NCI-H2107 (cell line): ENCODE measurements at regions not wholly inside any gene's neighbourhood (a gene's known extent, or its start where the extent isn't known, plus 50 kb on each side); places are given as distances from the start of the nearest gene placed in this dataset.
A peak's percentile ranks its signal among the peaks of the same experiment; 100 is the strongest.

Experiments
- DNase-seq: peaks from one replicate; lab custom pipeline; 2025; lab: John Stamatoyannopoulos, UW

DNA sequence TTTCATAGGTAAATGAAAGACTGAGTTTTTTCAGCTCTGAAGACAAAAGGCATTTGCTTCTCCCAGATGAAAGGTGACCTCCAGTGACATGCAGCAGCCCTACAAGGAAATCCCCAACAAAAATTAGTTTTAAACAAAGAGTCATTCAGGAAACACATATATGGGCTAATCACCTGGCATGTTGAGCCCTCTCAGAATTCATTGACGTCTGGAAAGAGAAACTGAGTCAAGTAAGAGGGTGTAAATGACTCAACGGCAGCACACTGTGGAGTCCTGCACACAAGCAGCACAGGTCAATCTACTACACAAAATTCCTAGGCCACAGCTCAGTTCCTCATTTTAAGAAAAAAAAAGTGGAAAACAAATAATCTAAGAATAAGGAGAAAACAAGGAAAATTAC, 592.3 kb downstream of the EPHA7 start:
- no peak for DNase-seq

DNA sequence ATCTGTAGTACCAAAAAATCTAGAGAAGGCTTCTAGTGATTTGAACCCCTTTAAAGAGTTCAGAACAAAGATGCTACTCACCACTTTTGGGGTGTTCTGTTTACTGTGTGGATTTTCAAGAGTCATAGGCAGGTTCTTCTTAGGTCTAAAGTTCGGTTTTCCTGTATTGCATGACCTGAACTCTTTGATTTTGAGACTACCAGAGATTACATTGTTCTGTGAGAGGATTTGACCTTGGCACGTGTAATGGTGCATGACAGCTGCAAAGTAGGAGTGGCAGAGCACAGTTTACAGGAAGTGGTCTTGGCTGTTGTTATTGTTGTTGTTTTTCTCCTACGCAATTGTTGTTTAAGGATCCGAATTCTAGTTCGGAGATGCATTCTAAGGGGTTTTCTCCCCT, 592.7 kb downstream of the EPHA7 start:
- DNase-seq = no peak

- DNase-seq = no peak
Measured at GRCh38 chr6:92822222-92822621, 597.1 kb downstream of the EPHA7 start.

DNA sequence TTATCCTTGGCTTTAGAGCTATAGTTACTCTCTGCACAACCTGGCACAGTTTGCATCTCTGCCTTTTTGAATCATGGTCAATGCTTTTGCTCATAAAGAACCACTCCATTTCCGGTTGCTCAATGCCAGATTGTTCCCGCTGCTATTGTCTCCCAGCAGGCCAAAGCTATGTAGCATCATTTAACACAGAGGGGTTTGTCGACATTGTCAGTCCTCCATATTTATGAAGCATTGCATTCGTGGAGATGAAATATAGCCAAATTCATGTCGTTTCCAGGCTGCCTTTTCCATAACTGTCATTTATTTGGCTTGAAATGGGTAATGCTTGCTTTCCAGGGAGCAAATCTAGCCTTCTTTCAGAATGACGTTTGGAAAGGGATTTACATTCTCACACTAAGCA, 598.8 kb downstream of the EPHA7 start:
- DNase-seq = no peak

- DNase-seq = no peak
Measured at GRCh38 chr6:92810913-92811312, 608.4 kb downstream of the EPHA7 start.

GRCh38 chr6:92806254-92806653, 613.1 kb downstream of the EPHA7 start:
- DNase-seq = no peak

- DNase-seq = no peak
Measured at GRCh38 chr6:92791403-92791802, 628.0 kb downstream of the EPHA7 start.

GRCh38 chr6:92790381-92790780, 629.0 kb downstream of the EPHA7 start:
- DNase-seq = no peak

- DNase-seq = no peak
Measured at GRCh38 chr6:92784235-92784634, 635.1 kb downstream of the EPHA7 start.

GRCh38 chr6:92779746-92780145, 639.6 kb downstream of the EPHA7 start:
- peak; percentile 16 for DNase-seq

DNA sequence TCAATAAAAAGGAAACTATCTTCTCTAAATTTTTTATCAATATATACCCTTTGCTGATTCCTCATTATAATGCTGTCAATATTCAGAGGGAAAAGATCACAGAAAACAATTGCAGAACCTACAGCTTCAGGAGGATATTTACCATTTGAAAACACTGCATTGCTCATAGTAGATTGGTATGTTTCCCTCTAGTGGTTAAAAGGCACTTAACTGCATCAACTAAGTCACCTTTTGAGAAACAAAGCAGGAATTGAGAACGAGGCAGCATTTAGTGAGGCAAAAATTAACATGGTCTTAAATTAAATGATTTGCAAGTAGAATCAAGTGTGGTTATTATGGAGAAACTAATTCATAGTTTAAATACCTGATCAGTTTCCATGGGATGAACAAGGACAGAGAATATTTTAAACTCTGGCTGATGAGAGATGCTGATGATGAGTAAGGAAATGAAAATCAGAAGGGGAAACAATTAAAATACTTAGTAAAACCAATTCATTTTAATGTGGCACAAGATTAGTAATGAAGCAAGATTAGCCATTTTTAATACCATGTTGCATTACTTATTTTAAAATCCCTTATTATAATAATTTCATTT, 642.1 kb downstream of the EPHA7 start:
- no peak for DNase-seq

DNA sequence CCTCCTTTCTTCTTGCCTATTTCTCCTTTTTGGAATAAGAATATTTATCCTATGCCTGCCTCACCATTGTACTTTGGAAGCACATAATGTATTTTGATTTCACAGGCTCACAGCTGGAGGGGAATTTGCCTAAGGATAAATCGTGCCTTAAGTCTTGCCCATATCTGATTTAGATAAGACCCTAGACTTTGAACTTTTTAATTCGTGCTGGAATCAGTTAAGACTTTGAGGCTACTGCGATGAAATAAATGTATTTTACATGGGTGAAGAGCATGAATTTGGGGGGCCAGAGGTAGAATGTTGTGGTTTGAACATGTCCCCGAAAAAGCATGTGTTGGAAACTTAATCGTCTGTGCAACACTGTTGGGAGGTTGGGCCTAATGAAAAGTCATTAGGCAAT, 648.8 kb downstream of the EPHA7 start:
- no peak for DNase-seq

GRCh38 chr6:92767101-92767500, 652.3 kb downstream of the EPHA7 start:
- no peak for DNase-seq

DNA sequence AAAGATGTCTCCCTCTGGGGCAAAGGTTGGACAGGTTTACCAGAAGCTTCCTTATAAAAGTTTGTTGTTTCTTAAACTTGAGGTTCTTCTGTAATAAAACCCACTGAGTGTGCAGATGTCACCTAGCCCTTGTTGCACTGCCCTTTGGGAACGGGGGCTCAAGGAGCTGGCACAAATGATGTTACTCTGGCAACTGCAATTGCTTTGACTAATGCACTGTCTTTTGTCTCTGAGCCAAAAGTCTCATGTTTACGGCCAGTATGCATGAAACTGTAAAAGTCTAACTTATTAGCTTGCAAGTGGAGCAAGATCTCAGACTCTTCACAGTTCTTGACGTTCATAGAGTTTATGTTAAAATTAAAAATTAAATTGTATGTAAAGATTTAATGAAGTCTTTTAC, 655.7 kb downstream of the EPHA7 start:
- no peak for DNase-seq

GRCh38 chr6:92763274-92763584, 656.1 kb downstream of the EPHA7 start:
- DNase-seq = no peak

GRCh38 chr6:92762443-92763273, 656.7 kb downstream of the EPHA7 start:
- DNase-seq = no peak

DNA sequence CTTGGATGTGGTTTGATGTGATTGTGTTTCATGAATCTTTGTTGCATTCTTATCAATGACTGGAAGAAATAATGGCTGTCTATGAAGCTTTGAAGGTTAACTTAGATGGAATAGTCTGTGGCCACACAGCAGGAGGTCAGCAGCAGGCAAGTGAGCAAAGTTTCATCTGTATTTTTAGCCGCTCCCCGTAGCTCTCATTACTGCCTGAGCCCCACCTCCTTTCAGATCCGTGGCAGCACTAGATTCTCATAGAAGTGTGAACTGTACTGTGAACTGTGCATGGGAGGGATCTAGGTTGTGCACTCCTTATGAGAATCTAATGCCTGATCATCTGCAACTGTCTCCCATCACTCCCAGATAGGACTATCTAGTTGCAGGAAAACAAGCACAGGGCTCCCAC, 660.2 kb downstream of the EPHA7 start:
- no peak for DNase-seq

DNA sequence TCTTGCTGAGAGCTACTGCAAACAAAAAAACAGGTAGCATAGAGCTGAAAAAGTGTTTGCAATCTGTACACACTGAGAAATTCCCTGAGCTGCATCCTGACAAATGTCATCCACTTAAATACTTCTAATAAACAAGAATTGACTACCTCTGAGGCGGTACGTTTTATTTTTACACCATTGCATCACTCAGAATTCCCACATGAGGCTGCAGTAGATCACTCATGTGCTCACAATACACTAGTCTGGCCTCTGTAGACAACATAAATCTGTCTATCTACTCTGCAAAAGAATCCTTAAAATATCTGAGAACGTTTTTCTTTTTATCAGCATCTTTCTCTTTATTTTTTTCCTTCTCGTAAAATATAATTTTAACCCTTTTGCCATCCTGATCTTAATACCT, 661.4 kb downstream of the EPHA7 start:
- no peak for DNase-seq

GRCh38 chr6:92756912-92757311, 662.4 kb downstream of the EPHA7 start:
- no peak for DNase-seq

DNA sequence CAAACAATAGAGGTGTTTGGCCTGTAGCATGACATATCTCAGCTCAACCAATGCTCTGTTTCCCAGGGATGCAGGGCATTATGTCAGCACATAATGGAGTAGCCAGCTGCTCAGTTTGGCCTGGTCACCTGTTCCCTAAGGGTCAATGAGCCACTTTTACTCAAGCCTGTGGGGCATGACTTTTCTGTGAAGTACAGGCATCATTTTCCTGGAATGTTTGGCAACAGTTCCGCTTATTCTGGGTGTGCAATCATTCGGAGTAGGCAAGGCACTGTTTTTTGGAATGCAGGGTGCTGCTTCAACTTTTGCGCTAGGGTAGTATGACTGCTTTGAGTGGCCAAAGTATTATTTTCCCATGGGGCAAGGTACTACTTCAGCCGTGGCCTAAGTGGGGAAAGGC, 665.4 kb downstream of the EPHA7 start:
- DNase-seq = no peak

GRCh38 chr6:92752114-92752513, 667.2 kb downstream of the EPHA7 start:
- DNase-seq = no peak

- no peak for DNase-seq
Measured at GRCh38 chr6:92748131-92748530, 671.2 kb downstream of the EPHA7 start.

DNA sequence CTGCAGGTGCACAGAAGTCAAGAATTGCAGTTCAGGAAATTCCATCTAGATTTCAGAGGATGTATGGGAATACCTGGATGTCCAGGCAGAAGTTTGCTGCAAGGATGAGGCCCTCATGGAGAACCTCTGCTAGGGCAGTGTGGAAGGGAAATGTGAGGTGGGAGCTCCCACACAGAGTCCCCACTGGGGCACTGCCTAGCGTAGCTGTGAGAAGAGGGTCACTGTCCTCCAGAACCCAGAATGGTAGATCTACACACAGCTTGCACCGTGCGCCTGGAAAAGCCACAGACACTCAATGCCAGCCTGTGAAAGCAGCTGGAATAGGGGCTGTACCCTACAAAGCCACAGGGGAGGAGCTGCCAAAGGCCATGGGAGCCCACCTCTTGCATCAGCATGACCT, 681.4 kb downstream of the EPHA7 start:
- no peak for DNase-seq

- DNase-seq = no peak
Measured at GRCh38 chr6:92723390-92723931, 695.9 kb downstream of the EPHA7 start.
